HG02840 (cell line): ENCODE measurements at regions not wholly inside any gene's neighbourhood (a gene's known extent, or its start where the extent isn't known, plus 50 kb on each side); places are given as distances from the start of the nearest gene placed in this dataset.

Experiments used
- ATAC-seq: cut with Tn5 transposase; IDR thresholded peaks from one replicate; pipeline ENCODE4 v1.9.1; 2021; ENCODE audit warnings: mild to moderate bottlenecking, moderate library complexity, moderate number of reproducible peaks; ENCODE audit not compliant: unreplicated experiment, low FRiP score

GRCh38 chr1:239912471-239912870 lies 179.2 kb upstream of the FMN2 start:
- no peak for ATAC-seq

- ATAC-seq: no peak
Observed at GRCh38 chr1:239913141-239913585, 178.5 kb upstream of the FMN2 start.

- ATAC-seq: no peak
Observed at GRCh38 chr1:239914751-239915231, 176.9 kb upstream of the FMN2 start.

GRCh38 chr1:239918634-239919033 lies 173.0 kb upstream of the FMN2 start:
- no peak for ATAC-seq

- ATAC-seq: no peak
Observed at GRCh38 chr1:239920214-239920613, 171.5 kb upstream of the FMN2 start.

- no peak for ATAC-seq
Observed at GRCh38 chr1:239922778-239923522, 168.7 kb upstream of the FMN2 start.

GRCh38 chr1:239924741-239925350 lies 166.8 kb upstream of the FMN2 start:
- ATAC-seq: no peak

GRCh38 chr1:239926184-239926583 lies 165.5 kb upstream of the FMN2 start:
- ATAC-seq: no peak

- ATAC-seq: no peak
Observed at GRCh38 chr1:239929317-239929716, 162.4 kb upstream of the FMN2 start.

- no peak for ATAC-seq
Observed at GRCh38 chr1:239930686-239931262, 160.9 kb upstream of the FMN2 start.

- ATAC-seq: no peak
Observed at GRCh38 chr1:239931341-239931740, 160.3 kb upstream of the FMN2 start.

GRCh38 chr1:239939602-239940001 lies 152.1 kb upstream of the FMN2 start:
- no peak for ATAC-seq

GRCh38 chr1:239943761-239944160 lies 147.9 kb upstream of the FMN2 start:
- ATAC-seq: no peak

- no peak for ATAC-seq
Observed at GRCh38 chr1:239944666-239945065, 147.0 kb upstream of the FMN2 start.

- ATAC-seq: no peak
Observed at GRCh38 chr1:239947801-239948200, 143.9 kb upstream of the FMN2 start.

GRCh38 chr1:239951511-239952140 lies 140.1 kb upstream of the FMN2 start:
- ATAC-seq: no peak

GRCh38 chr1:239952348-239953308 lies 139.1 kb upstream of the FMN2 start:
- ATAC-seq: no peak

GRCh38 chr1:239954836-239955235 lies 136.8 kb upstream of the FMN2 start:
- ATAC-seq: no peak

GRCh38 chr1:239955431-239955830 lies 136.3 kb upstream of the FMN2 start:
- ATAC-seq: no peak

- no peak for ATAC-seq
Observed at GRCh38 chr1:239956263-239956662, 135.4 kb upstream of the FMN2 start.
